Gastroesophageal sphincter (tissue), 3 donors: ENCODE measurements at regions not wholly inside any gene's neighbourhood (a gene's known extent, or its start where the extent isn't known, plus 50 kb on each side); places are given as distances from the start of the nearest gene placed in this dataset.

Source experiments
- CTCF ChIP-seq, 4 experiments: fragments of 200-600 bp in 2 of 4; fragments of 450-650 bp in 2 of 4; sonication (generic) in 1 of 4; IDR thresholded peaks; one replicate each; pipeline ENCODE4 v1.5.1; 2017 to 2019; ENCODE audit warnings: antibody characterized with exemption in 4 of 4, mild to moderate bottlenecking in 2 of 4, moderate library complexity in 2 of 4
- POLR2A ChIP-seq, 2 donors: fragments of 450-650 bp; IDR thresholded peaks; one replicate each; pipeline ENCODE4 v1.6.1; 2017; ENCODE audit warnings: antibody characterized with exemption in 2 of 2, mild to moderate bottlenecking in 2 of 2, moderate library complexity in 1 of 2

GRCh38 chr4:14130551-14130950, 503.0 kb upstream of the BOD1L1 start:
- TF ChIP-seq POLR2A (IDR thresholded peaks at IDR 0.05) (no peak), CTCF (IDR thresholded peaks at IDR 0.05) (no peak)
